HG02885 (cell line): ENCODE measurements at regions not wholly inside any gene's neighbourhood (a gene's known extent, or its start where the extent isn't known, plus 50 kb on each side); places are given as distances from the start of the nearest gene placed in this dataset.

Experiments
- ATAC-seq: cut with Tn5 transposase; IDR thresholded peaks from one replicate; pipeline ENCODE4 v1.9.1; 2021; ENCODE audit warnings: mild to moderate bottlenecking; ENCODE audit not compliant: unreplicated experiment, poor library complexity

DNA sequence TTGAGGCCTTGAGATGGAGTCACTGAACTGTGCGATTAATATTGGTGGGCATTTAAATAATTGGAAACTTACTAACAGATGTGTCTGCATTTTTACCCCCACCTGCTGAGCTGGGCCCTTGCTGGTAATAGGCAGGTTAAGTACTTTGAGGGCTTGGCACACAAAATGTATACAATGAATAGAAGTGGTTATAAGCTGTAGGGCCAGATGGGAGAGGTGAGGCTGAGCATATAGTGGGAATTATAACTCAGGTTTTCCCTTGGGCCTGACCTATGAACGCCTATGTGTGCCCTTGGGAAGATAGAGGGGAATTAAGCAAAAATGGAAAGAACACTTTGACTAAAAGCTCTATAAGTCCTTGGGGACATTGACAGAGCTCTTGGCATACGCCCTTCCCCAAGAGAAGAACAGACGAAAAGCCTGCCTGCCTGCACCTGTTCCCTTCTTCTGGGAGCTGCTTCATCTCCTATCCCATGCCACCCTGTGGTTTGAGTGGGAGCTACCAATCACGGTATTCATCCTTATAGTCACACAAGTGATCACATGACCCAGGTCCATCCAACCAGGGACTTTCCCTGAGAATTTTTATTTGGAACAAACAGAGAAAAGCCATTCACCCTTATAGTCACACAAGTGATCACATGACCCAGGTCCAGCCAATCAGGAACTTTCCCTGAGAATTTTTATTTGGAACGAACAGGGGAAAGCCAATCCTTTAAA lies 260.7 kb upstream of the CSF3R start:
- ATAC-seq = no peak

DNA sequence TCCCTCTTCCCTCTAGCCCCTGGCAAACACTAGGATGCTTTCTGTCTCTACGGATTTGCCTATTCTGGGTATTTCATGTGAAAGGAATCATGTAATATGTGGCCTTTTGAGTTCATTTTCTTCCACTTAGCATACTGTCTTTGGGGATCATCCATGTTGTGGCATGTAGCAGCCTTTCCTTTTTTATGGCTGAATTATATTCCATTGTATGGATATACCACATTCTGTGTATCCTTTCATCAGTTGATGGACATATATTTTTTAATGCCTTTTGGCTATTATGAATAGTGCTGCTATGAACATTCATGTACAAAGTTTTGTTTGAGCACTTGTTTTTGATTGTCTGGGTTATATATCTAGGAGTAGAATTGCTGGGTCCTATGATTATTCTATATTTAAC lies 258.4 kb upstream of the CSF3R start:
- no peak for ATAC-seq

DNA sequence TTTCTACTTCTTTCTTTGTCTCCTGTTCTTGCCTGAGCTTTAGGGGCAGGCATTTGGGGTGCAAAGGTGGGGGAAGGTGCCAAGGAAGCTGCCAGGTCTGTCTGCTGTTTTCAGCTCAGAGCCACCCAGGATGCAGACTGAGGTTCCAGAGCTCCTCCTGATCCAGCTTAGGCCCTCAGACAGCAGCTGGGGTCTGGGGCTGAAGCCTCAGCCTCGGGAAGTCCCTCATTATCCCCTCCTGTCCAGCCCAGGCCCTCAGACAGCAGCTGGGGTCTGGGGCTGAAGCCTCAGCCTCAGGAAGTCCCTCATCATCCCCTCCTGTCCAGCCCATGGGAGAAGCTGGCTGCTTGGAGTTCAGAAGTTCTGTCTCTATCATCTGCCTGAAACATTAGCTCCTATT lies 257.7 kb upstream of the CSF3R start:
- no peak for ATAC-seq

DNA sequence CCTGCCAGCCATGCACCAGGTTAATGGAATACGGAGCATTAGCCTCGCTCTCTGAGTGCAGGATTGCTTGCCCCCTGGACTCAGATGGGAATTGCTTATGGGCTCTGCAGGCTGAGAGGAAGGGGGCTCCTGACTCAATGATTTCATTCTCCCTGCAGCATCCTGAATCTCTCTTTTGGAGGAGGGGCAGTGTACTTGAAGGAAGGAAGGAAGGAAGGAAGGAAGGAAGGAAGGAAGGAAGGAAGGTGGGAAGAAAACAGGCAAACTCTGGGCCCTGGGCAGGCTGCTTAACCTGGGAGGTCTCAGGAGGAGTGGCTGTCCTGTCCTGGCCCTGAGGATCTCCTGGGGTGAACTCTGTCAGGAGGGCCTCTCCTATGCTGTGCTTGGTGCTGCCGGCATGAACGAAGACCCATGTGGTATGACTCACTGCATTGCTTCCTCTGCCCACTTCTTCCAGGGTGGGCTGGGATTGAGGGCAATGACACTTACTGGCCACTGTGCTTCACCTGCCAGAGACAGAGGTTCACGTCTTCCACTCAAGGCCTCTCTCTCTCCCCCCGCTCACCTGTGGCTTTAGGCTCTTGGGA lies 257.1 kb upstream of the CSF3R start:
- ATAC-seq = no peak

DNA sequence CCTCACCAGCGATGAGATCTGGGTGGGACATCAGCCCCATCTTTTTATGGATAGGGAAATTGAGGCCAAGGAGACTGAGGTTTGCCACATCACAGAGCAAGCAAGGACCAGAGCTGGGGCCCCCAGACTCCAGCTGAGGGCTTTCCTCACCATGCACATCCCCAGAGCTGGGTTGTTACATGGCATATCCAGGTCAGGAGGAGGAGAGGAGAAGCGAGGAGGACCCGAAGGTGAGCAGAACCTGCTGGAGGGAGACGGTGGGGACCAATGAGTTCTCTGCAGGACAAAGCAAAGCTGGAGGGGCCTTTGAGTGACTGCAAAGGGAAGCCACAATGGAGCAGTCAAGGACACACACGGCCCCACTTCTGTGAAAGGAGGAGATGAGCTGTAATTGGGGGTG lies 255.5 kb upstream of the CSF3R start:
- no peak for ATAC-seq

DNA sequence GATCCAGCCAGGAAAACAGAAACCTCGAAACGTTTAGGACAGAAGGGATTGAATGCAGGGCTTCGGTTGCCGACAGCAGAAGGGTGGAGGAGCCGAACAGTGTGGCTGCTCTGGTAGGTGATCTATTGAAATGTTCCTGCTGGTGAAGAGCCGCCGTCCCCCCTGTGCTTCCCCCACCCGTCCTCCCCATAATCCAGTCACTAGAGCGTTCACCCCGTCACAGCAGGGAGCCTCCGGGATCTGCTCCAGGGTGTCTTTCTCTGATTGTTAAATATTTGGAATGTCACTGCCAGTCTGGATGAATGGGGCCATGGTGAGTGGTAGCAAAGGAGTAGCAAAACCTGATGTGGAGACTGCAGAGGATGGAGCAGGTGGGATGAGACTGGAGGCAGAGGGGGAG lies 255.1 kb upstream of the CSF3R start:
- ATAC-seq = no peak

DNA sequence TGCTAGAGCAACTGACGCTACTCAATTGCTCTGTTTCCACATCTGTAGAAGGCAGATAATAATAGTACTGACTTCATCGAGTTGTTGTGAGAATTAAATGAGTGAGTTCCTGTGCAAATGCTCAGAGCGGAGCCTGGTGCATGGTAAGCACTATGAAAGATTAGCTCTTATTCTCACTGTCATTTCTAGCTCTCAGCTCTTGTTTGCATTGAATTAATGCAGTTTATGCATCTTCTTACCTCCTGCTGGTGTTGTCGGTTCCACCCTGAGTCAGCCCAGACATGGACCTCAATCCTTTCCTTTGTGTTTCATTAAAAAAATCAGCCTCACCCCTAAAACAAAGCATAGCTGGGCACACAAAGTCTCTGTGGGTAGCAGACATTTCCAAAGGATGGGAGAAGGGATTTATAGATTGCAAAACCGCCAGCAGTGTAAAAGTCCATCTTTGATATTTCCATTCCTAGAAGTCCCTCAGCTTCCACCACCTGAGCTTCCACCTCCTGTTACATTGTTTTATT lies 254.4 kb upstream of the CSF3R start:
- no peak for ATAC-seq

DNA sequence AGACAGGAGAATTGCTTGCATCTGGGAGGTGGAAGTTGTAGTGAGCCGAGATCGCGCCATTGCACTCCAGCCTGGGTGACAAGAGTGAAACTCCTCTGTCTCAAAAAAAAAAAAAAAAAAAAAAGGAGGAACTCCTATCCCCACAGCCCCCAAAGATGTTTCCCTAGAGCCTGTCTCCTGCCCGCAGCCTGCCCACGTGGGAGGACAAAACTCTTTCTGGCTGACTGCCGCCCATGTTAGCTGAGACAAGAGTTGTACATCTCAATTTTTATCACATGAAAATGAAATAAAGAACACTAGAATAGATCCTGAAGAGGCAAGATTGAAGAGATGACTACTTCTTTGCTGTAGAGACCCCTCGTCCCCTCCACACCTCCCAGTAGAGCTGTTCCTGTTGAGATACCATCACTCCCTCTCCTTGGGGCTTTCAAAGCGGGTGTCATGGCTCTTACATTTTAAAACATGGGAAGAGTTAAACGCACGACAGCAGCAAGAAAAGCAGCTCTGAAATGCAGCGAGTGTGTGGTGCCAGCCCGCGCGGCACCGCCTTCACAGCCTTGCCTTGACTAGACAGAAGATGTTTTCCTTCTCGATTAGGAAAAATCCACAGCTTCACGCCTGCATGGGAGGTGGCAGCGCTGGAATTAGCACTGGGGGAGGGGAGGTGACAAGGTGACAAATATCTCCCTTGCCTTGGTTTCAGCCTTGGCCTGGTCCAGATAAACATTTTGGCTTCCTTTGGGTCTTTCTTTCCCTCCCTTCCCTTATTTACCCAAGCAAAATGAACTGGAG lies 253.4 kb upstream of the CSF3R start:
- ATAC-seq = no peak

DNA sequence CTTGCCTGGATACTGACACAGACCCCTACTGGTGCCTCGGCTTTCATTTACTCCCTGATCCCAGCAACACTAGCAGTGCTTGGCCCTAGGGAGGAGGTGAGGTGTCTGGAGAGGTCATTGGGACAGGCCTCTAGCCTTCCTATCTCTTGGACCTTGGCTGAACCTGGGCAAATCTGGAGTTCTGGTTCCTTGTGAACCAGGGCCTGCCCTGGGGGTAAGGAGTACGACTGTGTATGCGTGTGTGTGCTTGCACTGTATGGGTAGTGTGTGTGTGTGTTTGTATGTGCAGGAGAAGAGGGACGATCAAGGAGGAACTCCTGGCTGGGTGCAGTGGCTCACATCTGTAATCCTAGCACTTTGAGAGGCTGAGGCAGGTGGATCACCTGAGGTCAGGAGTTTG lies 252.7 kb upstream of the CSF3R start:
- ATAC-seq = no peak

DNA sequence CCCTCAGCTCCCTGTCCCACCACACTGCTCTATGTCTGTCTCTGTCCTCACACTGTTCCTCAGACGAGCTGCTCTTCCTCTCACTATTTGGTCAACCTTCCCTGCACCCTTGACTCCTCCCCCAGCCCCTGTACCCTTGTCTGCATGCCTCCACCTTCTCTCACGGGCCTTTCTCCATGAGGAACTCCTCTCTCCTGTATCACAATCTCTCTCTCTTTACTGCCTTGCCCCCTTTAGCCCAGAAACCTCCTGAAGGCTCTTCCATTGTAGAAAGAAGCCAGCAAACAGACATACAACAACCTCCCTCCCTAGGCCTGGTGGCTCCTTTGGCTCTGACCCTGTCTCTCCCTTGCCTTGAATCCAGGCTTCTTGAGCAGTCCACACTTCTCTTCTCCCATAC lies 251.6 kb upstream of the CSF3R start:
- ATAC-seq = no peak

DNA sequence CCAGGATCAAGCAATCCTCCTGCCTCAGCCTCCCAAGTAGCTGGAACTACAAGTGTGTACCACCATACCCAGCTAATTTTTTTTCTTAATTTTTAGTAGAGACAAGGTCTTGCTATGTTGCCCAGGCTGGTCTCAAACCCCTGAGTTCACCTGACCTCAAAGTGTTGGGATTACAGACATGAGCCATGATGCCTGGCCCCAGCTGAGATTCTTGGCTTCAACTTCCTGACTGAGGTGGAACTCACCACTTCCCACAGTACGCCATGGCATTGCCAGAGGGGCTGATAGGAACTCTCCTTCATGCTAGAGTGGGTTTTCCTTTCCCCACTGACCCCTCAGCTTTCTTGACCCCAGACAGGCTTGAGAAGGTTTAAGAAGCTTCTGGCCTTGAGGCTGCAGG lies 251.0 kb upstream of the CSF3R start:
- ATAC-seq = no peak

DNA sequence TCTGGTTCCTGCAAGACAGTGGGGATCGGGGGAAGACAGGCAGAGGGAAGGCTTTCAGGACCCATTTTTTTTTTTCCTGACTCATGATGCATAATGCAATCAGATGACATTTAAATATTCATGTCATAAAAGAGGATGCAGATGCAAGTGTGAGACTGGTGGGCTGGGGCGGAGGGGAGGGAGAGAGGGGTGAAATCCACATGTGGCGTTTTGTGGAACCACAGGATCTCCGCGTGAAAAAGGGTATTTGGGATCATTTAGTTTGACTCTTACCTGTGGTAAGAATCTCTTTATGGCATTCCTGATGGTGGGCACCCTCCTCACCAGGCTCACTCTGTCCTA lies 249.3 kb upstream of the CSF3R start:
- no peak for ATAC-seq

DNA sequence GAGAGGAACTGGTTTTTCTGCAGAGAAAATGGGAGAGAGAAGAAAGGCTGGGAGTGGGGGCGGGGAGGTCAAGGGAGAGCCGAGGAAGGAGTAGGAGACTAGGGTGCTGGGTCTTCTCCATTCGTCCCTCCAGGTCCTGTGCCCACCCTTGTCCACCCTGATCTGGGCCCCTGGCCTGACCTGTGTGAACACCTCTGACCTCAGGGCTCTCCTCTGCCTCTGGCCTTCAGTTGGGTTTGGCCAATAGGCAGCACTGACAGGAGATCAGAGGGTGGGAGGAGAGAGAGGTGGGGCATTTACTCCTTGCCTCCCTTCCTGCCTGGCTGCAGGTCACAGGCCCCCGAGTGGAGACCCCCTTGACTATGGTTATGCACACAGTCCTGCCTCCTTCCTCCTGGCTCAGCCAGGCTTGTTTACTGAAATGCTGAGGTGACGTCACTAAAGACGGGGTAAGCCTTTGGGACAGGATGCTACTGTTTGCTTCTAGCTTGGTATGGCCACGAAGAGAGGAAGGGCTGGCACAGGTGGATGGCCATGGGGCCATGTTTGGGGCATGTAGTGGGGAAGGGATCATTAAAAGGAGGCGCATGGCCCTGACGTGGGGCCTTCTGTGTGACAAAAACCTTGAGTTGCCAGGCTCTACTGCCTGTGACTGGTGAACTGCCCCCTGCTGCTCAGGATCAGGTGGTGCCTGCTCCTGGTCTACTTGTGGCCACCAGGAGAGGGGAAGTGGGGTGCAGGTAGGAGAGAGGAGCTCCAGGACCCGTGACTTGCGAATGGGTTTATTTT lies 248.7 kb upstream of the CSF3R start:
- ATAC-seq = no peak

DNA sequence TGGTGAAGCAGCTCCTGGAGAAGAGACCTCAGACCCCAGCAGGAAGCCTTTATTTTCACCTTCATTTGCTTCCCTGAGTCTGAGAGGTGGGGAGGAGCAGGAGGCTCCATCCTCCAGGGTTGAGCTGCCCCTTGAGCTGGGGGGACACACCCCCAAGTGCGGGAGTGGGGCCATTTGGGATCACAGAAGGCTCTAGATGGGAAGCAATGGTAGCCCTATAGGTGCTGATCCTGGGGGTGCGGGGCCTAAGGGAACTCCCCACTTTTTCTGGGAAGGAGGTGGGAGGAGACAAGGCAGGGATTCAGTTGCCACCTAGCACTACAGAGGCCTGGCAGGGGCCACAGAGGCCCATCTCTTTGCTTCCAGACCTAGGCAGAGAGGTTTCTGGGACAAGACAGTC lies 247.9 kb upstream of the CSF3R start:
- no peak for ATAC-seq

DNA sequence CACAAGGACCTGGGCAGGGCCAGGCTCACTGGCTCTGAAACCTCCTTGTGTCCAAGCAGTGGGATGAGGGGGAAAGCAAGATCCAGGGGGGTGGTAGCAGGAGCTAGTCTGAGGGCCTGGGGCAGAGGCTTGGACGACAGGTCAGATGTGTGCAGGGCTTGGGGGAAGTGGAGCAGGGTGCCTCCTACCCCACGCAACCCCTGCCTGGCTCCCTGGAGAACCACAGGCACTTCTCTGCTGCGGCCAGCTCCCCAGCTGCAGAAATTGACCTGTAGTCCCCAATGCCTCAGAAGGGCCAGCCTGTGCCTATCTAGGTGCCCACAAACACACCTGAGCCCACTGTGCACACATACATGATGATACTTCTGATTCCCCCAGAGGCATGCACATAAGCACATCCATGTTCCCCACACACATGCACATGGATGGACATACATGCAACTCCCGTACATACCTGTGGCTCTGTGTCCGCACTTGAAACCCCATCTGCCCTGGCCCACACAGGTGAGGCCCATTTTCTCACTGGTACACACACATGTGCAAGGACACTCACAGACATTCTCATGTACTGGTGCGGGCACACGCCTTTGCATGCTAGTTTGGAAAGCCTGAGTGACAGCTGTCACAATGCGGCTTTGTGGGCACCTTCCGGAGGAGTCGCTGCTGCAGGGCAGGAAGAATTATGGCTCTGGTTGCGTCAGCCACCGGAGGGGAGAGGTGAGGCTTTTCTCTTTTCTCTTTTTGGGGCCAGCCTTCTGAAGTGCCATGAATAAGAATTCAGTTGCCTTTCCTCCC lies 247.2 kb upstream of the CSF3R start:
- no peak for ATAC-seq

DNA sequence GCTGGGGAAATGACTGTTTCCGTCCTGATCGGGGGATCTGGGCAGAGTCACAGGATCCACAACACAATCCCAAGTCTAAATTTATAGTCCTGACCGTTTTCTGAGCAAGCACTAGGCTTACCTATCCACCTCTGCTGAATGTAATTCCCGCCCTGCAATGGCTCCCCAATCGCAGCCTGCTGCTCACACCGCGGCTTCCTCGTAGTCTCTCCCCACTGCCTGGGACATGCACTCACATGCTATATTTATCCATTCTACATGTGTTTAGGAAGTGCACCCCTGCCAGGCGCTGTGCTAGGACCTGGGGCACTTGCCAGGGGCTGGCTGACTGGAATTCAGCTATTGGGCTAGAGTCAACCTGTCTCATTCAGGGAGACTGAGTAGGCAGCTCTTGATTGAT lies 246.6 kb upstream of the CSF3R start:
- ATAC-seq = no peak

DNA sequence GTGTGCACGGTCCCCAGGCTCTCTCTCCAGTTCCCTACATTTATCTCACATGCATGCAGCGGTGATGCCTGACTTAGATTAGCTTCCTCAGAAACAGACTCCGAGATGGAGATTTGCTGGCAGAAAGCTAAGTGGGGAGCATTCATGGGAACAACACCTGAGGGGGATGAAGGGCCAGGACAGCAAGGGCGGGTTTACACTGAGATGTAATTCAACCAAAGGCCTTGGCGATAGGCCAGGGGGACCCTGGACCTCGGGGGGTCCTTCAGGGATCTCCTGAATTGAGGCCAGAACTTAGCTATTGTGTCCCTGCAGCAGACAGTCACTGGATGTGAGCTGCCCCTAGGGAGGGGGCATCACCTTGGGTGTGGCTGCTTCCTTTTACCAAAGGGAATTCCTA lies 246.1 kb upstream of the CSF3R start:
- no peak for ATAC-seq

DNA sequence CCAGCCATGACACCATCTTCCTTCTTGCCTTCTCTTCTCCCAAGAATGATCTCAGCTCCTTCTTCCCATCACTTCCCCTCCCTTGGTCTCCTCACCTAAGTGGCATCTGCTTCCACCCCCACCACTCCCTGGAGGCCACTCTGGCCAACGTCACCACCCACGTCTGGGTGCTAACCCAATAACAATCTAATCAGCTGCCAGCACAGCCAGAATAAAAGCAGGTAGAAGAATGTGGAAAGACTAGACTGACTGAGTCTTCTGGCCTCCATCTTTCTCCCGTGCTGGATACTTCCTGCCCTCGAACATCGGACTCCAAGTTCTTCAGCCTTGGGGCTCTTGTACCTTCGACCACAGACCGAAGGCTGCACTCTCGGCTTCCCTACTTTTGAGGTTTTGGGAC lies 245.3 kb upstream of the CSF3R start:
- ATAC-seq = no peak

DNA sequence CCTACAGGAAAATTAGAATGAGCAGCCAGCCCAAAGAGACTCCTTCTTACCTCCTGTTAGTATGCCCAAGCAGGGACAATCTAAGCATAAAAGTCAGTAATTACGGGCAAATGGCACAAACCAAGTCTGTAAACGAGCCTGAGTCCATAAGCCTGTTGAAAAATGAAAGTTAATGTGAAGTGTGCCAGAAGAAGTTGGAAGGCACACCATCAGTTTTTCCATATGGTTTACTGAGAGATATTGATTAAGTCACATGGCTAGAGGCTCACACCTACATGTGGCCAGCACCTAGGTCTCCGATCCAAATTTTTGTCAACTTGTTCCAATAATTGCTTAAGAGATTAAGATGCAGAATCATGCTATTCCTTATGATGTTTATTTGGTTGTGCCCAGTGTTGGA lies 242.4 kb upstream of the CSF3R start:
- ATAC-seq = no peak

DNA sequence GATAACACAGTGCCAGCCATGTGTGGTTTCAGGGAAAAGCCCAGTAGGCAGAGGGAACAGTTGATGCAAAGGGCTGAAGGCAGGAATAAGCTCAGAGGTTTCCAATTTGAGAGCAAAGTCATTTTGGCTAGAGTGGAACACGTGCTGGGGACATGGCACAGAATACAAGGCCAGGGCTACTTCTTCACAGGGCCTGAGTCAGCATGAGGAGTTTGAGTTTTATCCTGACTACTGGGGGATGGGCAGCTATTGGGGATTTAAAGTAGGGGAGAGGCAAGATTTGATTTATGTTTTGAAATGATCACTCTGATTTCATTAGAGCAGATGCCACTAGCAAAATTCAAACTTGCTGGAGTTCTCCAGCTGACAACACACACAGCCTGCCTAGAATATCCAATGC lies 241.1 kb upstream of the CSF3R start:
- ATAC-seq = no peak
